ENCODE measurements at regions not wholly inside any gene's neighbourhood (a gene's known extent, or its start where the extent isn't known, plus 50 kb on each side); places are given as distances from the start of the nearest gene placed in this dataset.

DNA sequence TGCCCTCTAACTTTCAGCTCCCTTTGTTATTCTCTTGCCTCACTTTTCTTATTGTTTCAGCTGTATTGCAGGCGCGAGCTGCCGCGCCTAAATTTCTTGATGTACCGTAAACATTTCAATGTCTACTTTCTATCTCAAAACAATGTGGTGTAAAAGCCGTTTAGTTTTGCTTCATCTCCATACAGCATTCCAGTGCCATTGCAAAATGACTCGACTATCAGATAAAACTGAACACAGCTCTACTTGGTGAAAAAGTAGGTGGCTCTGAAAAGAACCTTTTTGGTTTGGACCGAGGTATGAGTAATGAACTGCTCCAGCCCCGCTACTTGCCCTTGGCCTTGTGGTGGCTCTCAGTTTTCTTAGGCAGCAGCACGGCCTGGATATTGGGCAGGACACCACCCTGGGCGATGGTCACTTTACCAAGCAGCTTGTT lies 74.6 kb downstream of the OR2B2 start:
- TF ChIP-seq, protein P1, sequence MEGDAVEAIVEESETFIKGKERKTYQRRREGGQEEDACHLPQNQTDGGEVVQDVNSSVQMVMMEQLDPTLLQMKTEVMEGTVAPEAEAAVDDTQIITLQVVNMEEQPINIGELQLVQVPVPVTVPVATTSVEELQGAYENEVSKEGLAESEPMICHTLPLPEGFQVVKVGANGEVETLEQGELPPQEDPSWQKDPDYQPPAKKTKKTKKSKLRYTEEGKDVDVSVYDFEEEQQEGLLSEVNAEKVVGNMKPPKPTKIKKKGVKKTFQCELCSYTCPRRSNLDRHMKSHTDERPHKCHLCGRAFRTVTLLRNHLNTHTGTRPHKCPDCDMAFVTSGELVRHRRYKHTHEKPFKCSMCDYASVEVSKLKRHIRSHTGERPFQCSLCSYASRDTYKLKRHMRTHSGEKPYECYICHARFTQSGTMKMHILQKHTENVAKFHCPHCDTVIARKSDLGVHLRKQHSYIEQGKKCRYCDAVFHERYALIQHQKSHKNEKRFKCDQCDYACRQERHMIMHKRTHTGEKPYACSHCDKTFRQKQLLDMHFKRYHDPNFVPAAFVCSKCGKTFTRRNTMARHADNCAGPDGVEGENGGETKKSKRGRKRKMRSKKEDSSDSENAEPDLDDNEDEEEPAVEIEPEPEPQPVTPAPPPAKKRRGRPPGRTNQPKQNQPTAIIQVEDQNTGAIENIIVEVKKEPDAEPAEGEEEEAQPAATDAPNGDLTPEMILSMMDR (IDR thresholded peaks at IDR 0.05): no peak
- no peak for TF ChIP-seq POLR2A (IDR thresholded peaks at IDR 0.05)

Data from gastroesophageal sphincter (tissue), 3 donors.